Tibial nerve (tissue), 4 donors: ENCODE measurements at regions not wholly inside any gene's neighbourhood (a gene's known extent, or its start where the extent isn't known, plus 50 kb on each side); places are given as distances from the start of the nearest gene placed in this dataset.

Experiments used
- DNase-seq, 2 donors: peaks; one replicate each; pipeline ENCODE4 v3.0.0-alpha.2; 2019; ENCODE audit warnings: low spot score in 2 of 2
- H3K27ac ChIP-seq, 4 donors: fragments of 200-600 bp; sonication (generic) in 3 of 4; one replicate each; pipeline ENCODE4 v1.5.1; 2017 to 2019; ENCODE audit warnings: mild to moderate bottlenecking in 1 of 4
- H3K27me3 ChIP-seq, 2 donors: fragments of 200-600 bp; sonication (generic) in 1 of 2; one replicate each; pipeline versions ENCODE4 v1.5.1 to v1.6.0; 2017 to 2019
- H3K36me3 ChIP-seq, 3 donors: fragments of 200-600 bp; sonication (generic); one replicate each; pipeline ENCODE4 v1.5.1; 2018 to 2019
- H3K4me1 ChIP-seq, 4 donors: fragments of 200-600 bp; sonication (generic) in 3 of 4; one replicate each; pipeline ENCODE4 v1.5.1; 2017 to 2019
- H3K4me3 ChIP-seq, 4 donors: fragments of 200-600 bp; sonication (generic) in 3 of 4; one replicate each; pipeline ENCODE4 v1.5.1; 2017 to 2019; ENCODE audit warnings: mild to moderate bottlenecking in 1 of 4, moderate library complexity in 1 of 4
- H3K9me3 ChIP-seq, 4 donors: fragments of 200-600 bp; sonication (generic) in 3 of 4; one replicate each; pipeline ENCODE4 v1.5.1; 2017 to 2019
- EP300 ChIP-seq, 2 donors: sonication (generic); formaldehyde crosslinking; IDR thresholded peaks; one replicate each; pipeline ENCODE4 v1.6.1; 2017; ENCODE audit warnings: antibody characterized with exemption in 2 of 2, mild to moderate bottlenecking in 1 of 2
- POLR2A ChIP-seq, 2 donors: fragments of 450-650 bp; IDR thresholded peaks; one replicate each; pipeline ENCODE4 v1.6.1; 2017; ENCODE audit warnings: antibody characterized with exemption in 2 of 2, mild to moderate bottlenecking in 2 of 2, moderate library complexity in 2 of 2
- WGBS, 2 donors: methylation state at CpG; one replicate each; pipeline ENCODE4 v1.1.5; 2018; 5-methylcytosine and 5-hydroxymethylcytosine counted together
- TF ChIP-seq, protein P1 (sequence below), 5 experiments: fragments of 200-600 bp in 3 of 5; fragments of 450-650 bp in 2 of 5; sonication (generic) in 3 of 5; IDR thresholded peaks; one replicate each; pipeline ENCODE4 v1.5.1; 2016 to 2019; ENCODE audit warnings: antibody characterized with exemption in 5 of 5, mild to moderate bottlenecking in 3 of 5, moderate library complexity in 2 of 5

DNA sequence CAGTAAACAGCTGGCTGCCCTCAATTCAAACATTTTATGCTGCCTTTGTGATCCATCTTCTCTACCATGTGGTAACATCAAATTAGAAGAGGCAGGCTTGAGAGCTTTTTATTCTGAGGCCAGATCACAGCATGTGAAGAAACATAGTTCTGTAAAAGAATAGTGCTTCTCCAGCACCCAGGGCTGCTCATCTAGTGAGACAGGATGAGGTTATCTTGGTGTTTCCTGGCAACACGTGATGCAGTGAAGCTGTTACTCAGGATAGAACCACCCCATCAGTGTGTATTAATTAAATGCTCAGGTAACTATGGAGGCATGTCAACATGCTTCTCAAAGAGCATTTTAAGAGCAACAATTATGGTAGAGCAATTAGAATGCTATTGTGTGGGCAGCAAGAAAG, 400.5 kb upstream of the ACO1 start:
- peaks cover 0 to 29% (median 0%) of the 10 kb centered on the region in 4 donors for H3K9me3 ChIP-seq
- H3K4me3 ChIP-seq, result no peak overlapping the region
- WGBS, 2 donors, result 15 to 50% methylated on average over 1 of the region's 1 CpG
- no peak overlapping the region for H3K27ac ChIP-seq
- H3K27me3 ChIP-seq, result no peaks in the 10 kb centered on the region
- DNase-seq, result no peak
- H3K4me1 ChIP-seq, result no peaks in the 10 kb centered on the region
- no peaks in the 10 kb centered on the region for H3K36me3 ChIP-seq
- TF ChIP-seq EP300 (IDR thresholded peaks at IDR 0.05) (no peak), POLR2A (IDR thresholded peaks at IDR 0.05) (no peak)
- TF ChIP-seq, protein P1, sequence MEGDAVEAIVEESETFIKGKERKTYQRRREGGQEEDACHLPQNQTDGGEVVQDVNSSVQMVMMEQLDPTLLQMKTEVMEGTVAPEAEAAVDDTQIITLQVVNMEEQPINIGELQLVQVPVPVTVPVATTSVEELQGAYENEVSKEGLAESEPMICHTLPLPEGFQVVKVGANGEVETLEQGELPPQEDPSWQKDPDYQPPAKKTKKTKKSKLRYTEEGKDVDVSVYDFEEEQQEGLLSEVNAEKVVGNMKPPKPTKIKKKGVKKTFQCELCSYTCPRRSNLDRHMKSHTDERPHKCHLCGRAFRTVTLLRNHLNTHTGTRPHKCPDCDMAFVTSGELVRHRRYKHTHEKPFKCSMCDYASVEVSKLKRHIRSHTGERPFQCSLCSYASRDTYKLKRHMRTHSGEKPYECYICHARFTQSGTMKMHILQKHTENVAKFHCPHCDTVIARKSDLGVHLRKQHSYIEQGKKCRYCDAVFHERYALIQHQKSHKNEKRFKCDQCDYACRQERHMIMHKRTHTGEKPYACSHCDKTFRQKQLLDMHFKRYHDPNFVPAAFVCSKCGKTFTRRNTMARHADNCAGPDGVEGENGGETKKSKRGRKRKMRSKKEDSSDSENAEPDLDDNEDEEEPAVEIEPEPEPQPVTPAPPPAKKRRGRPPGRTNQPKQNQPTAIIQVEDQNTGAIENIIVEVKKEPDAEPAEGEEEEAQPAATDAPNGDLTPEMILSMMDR (IDR thresholded peaks at IDR 0.05), result no peak

DNA sequence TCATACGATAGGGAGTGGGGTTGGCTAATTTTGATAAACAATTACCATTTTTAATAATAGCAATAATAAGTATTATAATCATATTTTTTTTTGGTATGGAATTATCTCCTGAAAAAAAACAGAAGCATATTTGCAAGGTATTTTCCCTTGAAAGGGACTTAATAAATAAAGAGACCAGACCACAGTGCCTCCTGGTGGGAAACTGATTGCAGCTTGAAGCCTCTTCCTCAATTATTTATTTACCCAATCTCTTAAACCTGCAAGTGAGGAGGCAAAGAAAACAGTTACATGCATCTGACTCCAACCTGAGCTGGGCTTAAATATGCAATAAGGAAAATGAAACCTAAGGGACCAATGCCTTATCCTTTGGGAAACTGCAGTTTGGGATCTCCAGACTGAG, 388.1 kb upstream of the ACO1 start:
- Histone ChIP-seq H3K36me3 (no peaks in the 10 kb centered on the region), H3K27ac (no peak overlapping the region), H3K27me3 (no peaks in the 10 kb centered on the region), H3K4me3 (no peak overlapping the region), H3K4me1 (no peaks in the 10 kb centered on the region), H3K9me3 (peaks cover 0 to 7% (median 0%) of the 10 kb centered on the region in 4 donors)
- DNase-seq, result no peak
- 86 to 90% methylated on average over 1 of the region's 1 CpG for WGBS, 2 donors
- TF ChIP-seq, protein P1 (IDR thresholded peaks at IDR 0.05), result no peak
- no peak for TF ChIP-seq POLR2A (IDR thresholded peaks at IDR 0.05)
- no peak for TF ChIP-seq EP300 (IDR thresholded peaks at IDR 0.05)

DNA sequence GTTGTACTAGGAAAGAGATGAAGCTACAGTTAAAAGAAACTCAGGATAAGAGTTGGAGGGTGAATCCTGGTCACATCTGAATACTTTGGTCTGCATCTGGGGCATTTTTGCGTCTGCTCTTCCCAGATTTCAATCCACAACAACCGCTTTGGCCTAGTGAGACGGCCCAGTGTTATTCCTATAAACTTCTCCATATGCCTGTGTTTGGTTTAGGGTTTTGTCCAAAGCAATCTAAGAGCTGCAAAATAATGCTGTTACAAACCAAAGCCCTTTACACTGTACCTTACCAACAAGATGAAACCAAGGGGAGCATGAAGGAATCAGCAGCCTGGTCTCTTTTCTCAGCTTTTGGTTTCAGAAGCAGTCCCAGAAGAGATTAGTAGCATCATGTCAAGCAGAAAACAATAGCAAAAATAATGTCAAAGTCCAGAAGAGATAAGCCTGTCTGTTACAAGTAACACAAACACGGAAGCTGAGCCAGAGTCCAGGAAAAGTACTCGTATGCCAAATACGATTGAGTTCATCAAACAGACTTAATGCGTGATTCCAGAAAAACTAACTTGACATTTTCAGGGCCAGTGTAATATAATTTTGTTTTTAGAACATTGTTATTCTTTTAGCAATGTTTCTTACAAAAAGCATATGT, 379.9 kb upstream of the ACO1 start:
- TF ChIP-seq EP300 (IDR thresholded peaks at IDR 0.05) (no peak), POLR2A (IDR thresholded peaks at IDR 0.05) (no peak)
- TF ChIP-seq, protein P1 (IDR thresholded peaks at IDR 0.05), result no peak
- Histone ChIP-seq H3K27ac (no peak overlapping the region), H3K36me3 (no peaks in the 10 kb centered on the region), H3K4me3 (no peak overlapping the region), H3K9me3 (no peaks in the 10 kb centered on the region), H3K4me1 (no peaks in the 10 kb centered on the region), H3K27me3 (no peaks in the 10 kb centered on the region)
- WGBS, 2 donors, result 54 to 69% methylated on average over 7 of the region's 7 CpGs
- DNase-seq, result no peak

DNA sequence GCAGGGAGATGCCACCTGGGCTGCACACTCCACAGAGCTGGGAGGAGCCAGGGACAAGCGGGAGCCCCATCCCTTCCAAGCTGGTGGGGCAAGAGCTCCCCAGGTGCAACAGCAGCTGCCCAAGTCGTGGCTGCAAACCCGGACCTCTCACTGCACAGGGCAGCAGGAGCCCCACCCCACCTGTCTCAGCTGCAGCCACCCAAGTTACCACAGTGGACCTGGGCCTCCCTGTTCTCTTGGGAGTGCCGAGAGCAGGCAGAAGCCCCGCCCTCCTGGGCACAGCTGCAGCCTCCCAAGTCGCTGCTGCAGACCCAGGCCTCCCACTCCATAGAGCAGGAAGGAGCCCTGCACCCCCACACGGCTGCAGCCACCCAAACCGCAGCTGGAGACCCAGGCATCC, 374.1 kb upstream of the ACO1 start:
- Histone ChIP-seq H3K36me3 (no peaks in the 10 kb centered on the region), H3K27ac (no peak overlapping the region), H3K9me3 (no peaks in the 10 kb centered on the region), H3K27me3 (no peaks in the 10 kb centered on the region), H3K4me1 (no peaks in the 10 kb centered on the region), H3K4me3 (no peak overlapping the region)
- no peak for DNase-seq
- TF ChIP-seq EP300 (IDR thresholded peaks at IDR 0.05) (no peak), POLR2A (IDR thresholded peaks at IDR 0.05) (no peak)
- TF ChIP-seq, protein P1 (IDR thresholded peaks at IDR 0.05), result no peak
- WGBS, 2 donors, result 85 to 90% methylated on average over 3 to 7 of the region's 8 CpGs

DNA sequence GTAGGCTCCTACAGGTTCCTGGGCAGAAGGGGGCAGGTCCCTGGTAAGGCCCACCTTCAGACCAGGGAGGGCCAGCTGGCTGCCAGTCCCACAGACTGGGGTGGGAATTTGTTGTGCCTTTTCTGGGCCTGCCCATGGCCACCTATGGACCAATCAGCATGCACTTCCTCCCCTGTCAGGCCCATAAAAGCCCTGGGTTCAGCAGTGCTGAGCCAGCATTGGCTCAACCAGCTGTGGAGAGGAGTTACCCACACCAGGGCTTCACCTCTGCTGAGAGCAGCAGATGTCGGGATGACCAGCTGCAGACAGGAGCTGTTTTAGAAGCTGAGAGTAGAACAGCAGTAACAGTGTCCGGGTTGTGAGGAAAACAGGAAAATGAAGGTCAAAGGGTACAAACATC, 373.4 kb upstream of the ACO1 start:
- no peak overlapping the region for H3K4me3 ChIP-seq
- H3K27ac ChIP-seq, result no peak overlapping the region
- H3K36me3 ChIP-seq, result no peaks in the 10 kb centered on the region
- H3K9me3 ChIP-seq, result peaks cover 0 to 5% (median 0%) of the 10 kb centered on the region in 4 donors
- WGBS, 2 donors, result 47 to 56% methylated on average over 2 of the region's 2 CpGs
- no peaks in the 10 kb centered on the region for H3K27me3 ChIP-seq
- DNase-seq, result no peak
- TF ChIP-seq POLR2A (IDR thresholded peaks at IDR 0.05) (no peak), EP300 (IDR thresholded peaks at IDR 0.05) (no peak)
- TF ChIP-seq, protein P1 (IDR thresholded peaks at IDR 0.05), result no peak
- no peaks in the 10 kb centered on the region for H3K4me1 ChIP-seq
